ENCODE measurements at regions not wholly inside any gene's neighbourhood (a gene's known extent, or its start where the extent isn't known, plus 50 kb on each side); places are given as distances from the start of the nearest gene placed in this dataset.

DNA sequence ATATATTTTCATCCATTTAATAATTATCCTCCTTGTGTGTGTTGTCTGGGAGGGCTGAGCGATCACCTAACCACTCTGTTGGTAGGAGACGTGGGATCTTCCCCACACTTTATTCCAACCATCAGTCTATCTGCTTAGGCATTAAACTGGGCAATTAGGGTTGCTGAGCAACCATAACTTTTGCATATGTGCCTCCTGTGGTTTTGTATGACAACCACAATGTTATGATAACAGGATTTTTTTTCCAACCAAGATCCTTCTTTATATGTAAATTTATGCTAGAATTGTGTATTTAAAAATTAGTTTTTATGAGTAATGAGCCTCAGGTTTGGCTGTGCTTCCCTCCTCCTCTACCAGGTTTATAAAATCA lies 495.0 kb upstream of the MGMT start:
- no peaks in the 10 kb centered on the region for H3K9me3 Mint-ChIP-seq (ENCODE audit: low read depth)
- CTCF ChIA-PET = no interaction called here
- H3K4me3 Mint-ChIP-seq = no peak overlapping the region
- no peak overlapping the region for H3K27ac Mint-ChIP-seq
- H3K36me3 Mint-ChIP-seq = no peaks in the 10 kb centered on the region
- ATAC-seq (no peak), DNase-seq (no peak)
- peaks cover 7% of the 10 kb centered on the region for H3K27me3 Mint-ChIP-seq
- no peaks in the 10 kb centered on the region for H3K4me1 Mint-ChIP-seq

DNA sequence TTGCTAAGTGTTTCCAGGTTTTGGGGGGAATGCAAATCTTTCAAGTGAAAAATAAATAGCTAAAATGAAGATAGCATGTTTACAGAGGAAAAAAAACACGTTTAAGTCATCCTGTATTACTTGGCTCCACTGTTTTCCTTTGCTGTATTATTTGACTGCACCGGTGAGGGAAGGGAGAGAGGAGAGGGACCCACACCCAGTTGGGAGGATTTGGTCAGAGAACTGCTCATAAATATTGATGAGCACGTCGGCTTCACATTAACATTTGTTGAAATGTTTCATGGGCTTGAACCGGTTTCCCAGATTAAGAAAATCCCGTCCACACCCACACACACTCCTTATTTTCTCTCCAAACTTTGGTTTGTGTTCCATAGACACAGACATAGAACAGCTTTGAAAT lies 493.8 kb upstream of the MGMT start:
- H3K27ac Mint-ChIP-seq = no peak overlapping the region
- H3K4me3 Mint-ChIP-seq = no peak overlapping the region
- CTCF ChIA-PET = no interaction called here
- H3K4me1 Mint-ChIP-seq = no peaks in the 10 kb centered on the region
- no peaks in the 10 kb centered on the region for H3K9me3 Mint-ChIP-seq (ENCODE audit: low read depth)
- H3K27me3 Mint-ChIP-seq = peaks cover 7% of the 10 kb centered on the region
- no peaks in the 10 kb centered on the region for H3K36me3 Mint-ChIP-seq
- DNase-seq = no peak
- ATAC-seq = no peak

DNA sequence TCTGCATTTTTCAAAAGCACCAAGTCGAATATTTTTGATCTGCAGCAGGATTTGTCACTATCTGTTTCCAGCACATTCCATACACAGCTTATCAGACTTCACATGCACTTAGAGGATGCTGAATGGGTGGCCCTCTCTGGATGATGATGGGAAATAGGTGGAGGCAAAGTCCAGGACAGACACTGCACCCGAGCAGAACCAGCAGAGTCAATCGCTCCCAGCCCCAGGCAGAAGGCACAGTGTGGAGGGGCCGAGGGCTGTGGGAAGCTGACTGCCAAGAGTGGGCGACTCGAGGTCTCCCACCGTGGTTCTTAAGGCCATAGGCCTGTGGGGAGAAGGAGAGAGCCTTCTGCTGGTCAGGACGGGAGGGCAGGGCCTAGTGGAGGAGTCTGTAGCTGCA lies 490.2 kb upstream of the MGMT start:
- H3K9me3 Mint-ChIP-seq (ENCODE audit: low read depth) = no peaks in the 10 kb centered on the region
- H3K27ac Mint-ChIP-seq = no peak overlapping the region
- CTCF ChIA-PET = no interaction called here
- ATAC-seq = no peak
- no peak overlapping the region for H3K4me3 Mint-ChIP-seq
- DNase-seq = no peak
- H3K27me3 Mint-ChIP-seq = no peaks in the 10 kb centered on the region
- no peaks in the 10 kb centered on the region for H3K36me3 Mint-ChIP-seq
- H3K4me1 Mint-ChIP-seq = no peaks in the 10 kb centered on the region

DNA sequence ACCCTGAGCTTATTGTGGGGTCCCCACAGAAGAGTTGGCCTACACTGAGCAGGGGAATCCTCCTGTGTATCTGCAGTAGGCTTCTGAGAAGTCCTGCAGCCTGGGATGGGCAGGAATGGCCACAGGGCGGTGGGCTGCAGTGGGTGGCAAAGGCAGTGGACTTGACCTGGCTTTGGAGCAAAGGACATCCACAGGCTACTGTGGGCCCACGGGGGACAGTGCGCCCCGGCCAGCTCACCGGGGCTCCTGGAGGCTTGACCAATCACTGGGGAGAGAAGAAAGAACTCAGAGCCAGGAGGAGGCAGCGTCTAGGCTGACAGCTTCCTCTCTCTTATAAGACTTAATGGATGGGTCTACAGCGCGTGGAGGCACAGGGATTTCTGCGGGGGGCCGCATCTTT lies 488.8 kb upstream of the MGMT start:
- DNase-seq (no peak), ATAC-seq (no peak)

DNA sequence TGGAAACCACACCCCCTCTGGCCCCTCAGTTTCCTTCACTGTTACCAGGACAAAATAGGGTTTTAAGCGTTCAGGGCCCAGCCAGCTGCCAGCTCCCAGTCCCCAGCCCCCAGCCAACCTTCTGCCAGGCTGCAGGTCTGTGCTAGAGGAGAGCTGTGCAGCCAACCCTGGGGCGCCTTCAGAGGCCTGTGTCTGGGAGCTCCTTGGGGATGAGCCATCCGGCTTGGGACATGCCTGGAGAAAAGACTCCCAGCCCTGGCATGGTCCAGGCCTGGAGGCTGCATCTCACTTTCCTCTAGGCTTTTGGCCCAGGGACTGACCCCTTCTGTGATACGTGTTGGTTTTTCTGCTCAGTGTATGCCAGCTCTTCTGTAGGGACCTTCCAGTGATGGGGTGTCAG lies 487.6 kb upstream of the MGMT start:
- ATAC-seq = no peak

More for the DNA sequence above, 488.8 kb upstream of the MGMT start:
- H3K4me1 Mint-ChIP-seq = no peaks in the 10 kb centered on the region
- H3K9me3 Mint-ChIP-seq (ENCODE audit: low read depth) = no peaks in the 10 kb centered on the region
- no peak overlapping the region for H3K27ac Mint-ChIP-seq
- H3K4me3 Mint-ChIP-seq = no peak overlapping the region
- no peaks in the 10 kb centered on the region for H3K36me3 Mint-ChIP-seq
- H3K27me3 Mint-ChIP-seq = no peaks in the 10 kb centered on the region
- CTCF ChIA-PET = no interaction called here

DNA sequence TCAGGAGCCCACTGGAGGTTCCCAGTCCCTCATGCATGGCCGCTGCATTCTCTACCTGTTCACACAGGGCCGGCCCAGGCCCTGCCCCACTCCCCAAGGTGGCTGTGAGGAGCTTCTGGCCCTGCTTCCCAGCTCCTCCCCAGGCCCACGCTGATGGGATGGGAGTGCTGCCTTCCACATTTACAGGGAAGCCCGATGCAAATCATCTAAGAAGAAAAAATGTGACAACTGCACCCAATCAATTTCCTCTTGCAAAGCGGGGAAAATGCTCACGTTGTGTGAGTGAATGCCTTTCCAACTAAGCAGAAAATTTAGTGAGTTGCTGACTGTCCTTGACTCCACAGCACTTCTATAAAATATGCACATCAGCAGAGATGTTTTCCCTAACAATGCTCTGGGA lies 485.8 kb upstream of the MGMT start:
- no peak for DNase-seq
- Mint-ChIP-seq H3K4me3 (no peak overlapping the region), H3K27ac (no peak overlapping the region)

More for the DNA sequence above, 487.6 kb upstream of the MGMT start:
- H3K36me3 Mint-ChIP-seq = no peaks in the 10 kb centered on the region
- no peaks in the 10 kb centered on the region for H3K9me3 Mint-ChIP-seq (ENCODE audit: low read depth)
- DNase-seq = no peak
- H3K27ac Mint-ChIP-seq = no peak overlapping the region
- H3K4me1 Mint-ChIP-seq = no peaks in the 10 kb centered on the region
- CTCF ChIA-PET = no interaction called here
- H3K27me3 Mint-ChIP-seq = no peaks in the 10 kb centered on the region
- no peak overlapping the region for H3K4me3 Mint-ChIP-seq

DNA sequence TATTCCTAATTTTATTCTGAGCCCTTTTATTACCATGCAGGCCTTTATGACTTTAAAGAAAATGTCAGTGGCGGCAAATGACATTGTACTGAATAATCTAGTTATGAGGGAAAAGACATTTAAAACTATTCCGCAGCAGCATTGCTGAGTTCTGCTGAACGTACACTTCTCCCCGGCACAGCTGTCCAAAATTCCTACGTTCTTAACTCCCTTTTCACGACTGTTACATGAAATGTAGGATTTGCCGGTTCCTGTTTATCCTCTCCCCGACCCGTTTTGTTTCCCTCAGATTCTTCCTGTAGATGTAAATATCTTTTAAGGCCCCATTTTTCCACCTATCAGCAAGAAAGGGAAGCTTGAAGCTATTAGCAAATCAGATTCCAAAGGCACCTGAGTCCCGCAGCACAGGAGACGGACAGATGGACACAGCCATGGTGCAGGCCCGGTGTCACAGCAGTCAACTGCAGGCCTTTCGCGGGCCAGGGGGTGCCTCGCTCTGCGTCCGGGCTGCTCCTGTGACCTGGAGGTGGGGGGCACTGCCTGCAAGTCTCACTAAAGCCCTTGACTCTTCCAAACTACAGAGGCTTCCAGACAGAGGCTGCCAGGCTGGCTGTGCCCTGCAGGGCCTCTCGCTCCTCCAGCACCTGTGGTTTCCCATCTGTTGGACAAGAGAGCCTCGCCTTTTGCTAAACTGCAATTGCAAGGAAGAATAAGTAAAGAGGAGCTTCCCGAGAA lies 485.0 kb upstream of the MGMT start:
- CTCF ChIA-PET = interaction anchor here (1.0 kb wide), 1 partner anchor 50 kb away, joined by 3 read pairs; no protein-coding TSS in a partner anchor
- no peaks in the 10 kb centered on the region for H3K27me3 Mint-ChIP-seq
- no peaks in the 10 kb centered on the region for H3K4me1 Mint-ChIP-seq
- H3K36me3 Mint-ChIP-seq = no peaks in the 10 kb centered on the region
- no peaks in the 10 kb centered on the region for H3K9me3 Mint-ChIP-seq (ENCODE audit: low read depth)
- H3K4me3 Mint-ChIP-seq = no peak overlapping the region
- no peak overlapping the region for H3K27ac Mint-ChIP-seq
- no peak for ATAC-seq
- DNase-seq = no peak

More for the DNA sequence above, 485.8 kb upstream of the MGMT start:
- Mint-ChIP-seq H3K27me3 (no peaks in the 10 kb centered on the region), H3K4me1 (no peaks in the 10 kb centered on the region), H3K36me3 (no peaks in the 10 kb centered on the region), H3K9me3 (ENCODE audit: low read depth) (no peaks in the 10 kb centered on the region)
- CTCF ChIA-PET = no interaction called here
- no peak for ATAC-seq

DNA sequence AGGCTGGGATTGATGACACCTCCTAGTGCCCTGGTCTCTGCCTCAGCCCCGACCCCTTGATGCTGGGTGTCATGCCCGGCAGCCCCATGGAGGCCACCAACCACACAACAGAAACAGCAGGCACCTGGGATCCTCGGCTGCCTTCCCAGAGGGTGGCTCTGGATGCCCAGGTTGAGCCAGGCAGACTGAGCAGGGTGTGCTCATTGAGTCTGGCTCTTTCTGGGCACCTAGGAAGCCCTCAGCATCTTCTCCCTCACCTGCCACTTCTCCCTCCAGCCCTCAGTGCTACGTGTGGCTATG lies 484.5 kb upstream of the MGMT start:
- ATAC-seq = no peak
- no peaks in the 10 kb centered on the region for H3K27me3 Mint-ChIP-seq
- H3K4me3 Mint-ChIP-seq = no peak overlapping the region
- H3K4me1 Mint-ChIP-seq = no peaks in the 10 kb centered on the region
- DNase-seq = no peak
- CTCF ChIA-PET = interaction anchor here (1.0 kb wide), 1 partner anchor 49 kb away, joined by 3 read pairs; no protein-coding TSS in a partner anchor
- H3K27ac Mint-ChIP-seq = no peak overlapping the region
- no peaks in the 10 kb centered on the region for H3K9me3 Mint-ChIP-seq (ENCODE audit: low read depth)
- no peaks in the 10 kb centered on the region for H3K36me3 Mint-ChIP-seq

DNA sequence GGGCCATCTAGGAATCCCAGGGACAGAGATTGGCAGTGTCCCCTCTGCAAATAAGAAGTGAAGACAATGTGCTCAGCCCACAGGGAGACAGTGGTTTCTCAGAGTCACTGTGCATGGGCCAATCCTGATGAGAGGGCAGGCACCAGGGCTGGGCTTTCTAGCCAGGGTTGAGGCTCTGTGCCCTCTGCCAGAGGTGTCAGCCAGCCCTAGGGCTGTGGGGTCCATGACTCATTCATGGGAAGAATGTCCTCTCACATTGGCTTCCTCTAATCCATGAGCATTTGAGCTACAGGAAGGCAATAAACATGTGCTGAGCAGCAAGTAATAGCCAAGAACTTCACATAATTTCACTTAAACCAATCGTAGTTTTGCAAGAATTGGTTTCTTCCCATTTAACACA lies 482.0 kb upstream of the MGMT start:
- no peaks in the 10 kb centered on the region for H3K36me3 Mint-ChIP-seq
- H3K27ac Mint-ChIP-seq = no peak overlapping the region
- ATAC-seq (no peak), DNase-seq (no peak)
- no peaks in the 10 kb centered on the region for H3K27me3 Mint-ChIP-seq
- no peak overlapping the region for H3K4me3 Mint-ChIP-seq
- no peaks in the 10 kb centered on the region for H3K4me1 Mint-ChIP-seq
- H3K9me3 Mint-ChIP-seq (ENCODE audit: low read depth) = no peaks in the 10 kb centered on the region
- CTCF ChIA-PET = no interaction called here

DNA sequence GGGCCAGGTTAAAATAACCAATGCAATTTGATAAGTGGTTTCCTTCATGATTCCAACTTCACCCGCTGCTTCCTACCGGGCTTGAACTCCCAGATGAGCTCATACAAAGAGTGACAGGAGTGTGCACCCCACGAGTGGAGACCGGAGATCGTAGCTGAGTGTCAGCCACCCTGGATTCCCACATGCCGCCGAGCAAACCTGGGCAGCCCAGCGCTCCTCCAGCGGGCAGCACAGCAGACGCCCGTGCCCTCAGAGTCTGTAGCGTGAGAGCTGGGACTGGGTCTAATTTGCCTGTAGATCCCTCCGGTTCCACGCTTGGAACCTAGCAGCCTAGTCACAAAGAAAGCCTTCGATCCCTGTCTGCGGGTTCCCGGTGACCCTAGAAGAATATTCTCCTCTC lies 476.1 kb upstream of the MGMT start:
- H3K4me1 Mint-ChIP-seq = no peaks in the 10 kb centered on the region
- no peaks in the 10 kb centered on the region for H3K27me3 Mint-ChIP-seq
- H3K27ac Mint-ChIP-seq = no peak overlapping the region
- ATAC-seq (no peak), DNase-seq (no peak)
- CTCF ChIA-PET = no interaction called here
- no peak overlapping the region for H3K4me3 Mint-ChIP-seq
- H3K9me3 Mint-ChIP-seq (ENCODE audit: low read depth) = no peaks in the 10 kb centered on the region
- H3K36me3 Mint-ChIP-seq = no peaks in the 10 kb centered on the region

DNA sequence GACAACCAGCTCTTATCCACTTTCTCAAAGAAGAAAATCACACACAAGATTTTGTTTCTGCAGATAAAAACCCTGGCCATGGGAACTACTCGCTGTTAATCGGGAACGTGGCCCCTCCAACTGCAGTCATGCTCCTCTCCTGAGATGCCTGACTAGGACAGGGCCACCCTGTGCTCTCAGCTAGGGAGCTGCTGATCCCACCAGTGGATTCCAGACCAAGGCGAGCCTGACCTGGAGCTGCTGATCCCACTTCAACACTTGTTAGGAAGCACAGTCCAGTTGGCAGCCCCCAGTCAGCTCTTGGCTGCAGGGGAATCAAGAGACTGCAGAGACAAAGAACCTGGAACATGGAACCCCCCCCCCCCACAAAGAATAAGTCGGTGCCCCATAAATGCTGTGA lies 474.3 kb upstream of the MGMT start:
- CTCF ChIA-PET = interaction anchor here (0.6 kb wide), 1 partner anchor 133 kb away, joined by 3 read pairs; no protein-coding TSS in a partner anchor
- no peaks in the 10 kb centered on the region for H3K27me3 Mint-ChIP-seq
- DNase-seq (no peak), ATAC-seq (no peak)
- H3K4me1 Mint-ChIP-seq = no peaks in the 10 kb centered on the region
- H3K36me3 Mint-ChIP-seq = no peaks in the 10 kb centered on the region
- H3K27ac Mint-ChIP-seq = no peak overlapping the region
- H3K4me3 Mint-ChIP-seq = no peak overlapping the region
- H3K9me3 Mint-ChIP-seq (ENCODE audit: low read depth) = no peaks in the 10 kb centered on the region

DNA sequence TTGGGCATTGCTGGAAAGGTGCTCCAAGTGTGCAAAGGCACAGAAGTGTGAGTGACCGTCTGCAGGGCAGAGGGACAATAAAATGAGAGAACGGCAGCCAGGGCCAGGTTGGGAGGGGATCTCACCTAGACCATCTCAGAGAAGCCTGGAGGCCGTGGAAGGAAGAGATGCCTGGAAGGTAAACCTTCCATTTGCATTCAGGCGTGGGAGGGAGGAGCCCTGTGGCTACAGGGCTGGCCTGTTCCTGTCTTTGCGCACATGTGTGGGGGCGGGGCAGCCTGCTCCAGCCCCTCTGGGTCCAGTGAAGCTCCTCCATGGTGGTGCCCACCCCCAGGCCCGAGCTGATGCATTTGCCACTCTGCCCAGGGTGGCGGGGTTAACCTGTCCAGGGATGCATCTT lies 473.6 kb upstream of the MGMT start:
- Mint-ChIP-seq H3K36me3 (no peaks in the 10 kb centered on the region), H3K27ac (no peak overlapping the region), H3K4me3 (no peak overlapping the region), H3K4me1 (no peaks in the 10 kb centered on the region), H3K9me3 (ENCODE audit: low read depth) (no peaks in the 10 kb centered on the region), H3K27me3 (no peaks in the 10 kb centered on the region)
- CTCF ChIA-PET = no interaction called here
- DNase-seq = no peak
- ATAC-seq = no peak

DNA sequence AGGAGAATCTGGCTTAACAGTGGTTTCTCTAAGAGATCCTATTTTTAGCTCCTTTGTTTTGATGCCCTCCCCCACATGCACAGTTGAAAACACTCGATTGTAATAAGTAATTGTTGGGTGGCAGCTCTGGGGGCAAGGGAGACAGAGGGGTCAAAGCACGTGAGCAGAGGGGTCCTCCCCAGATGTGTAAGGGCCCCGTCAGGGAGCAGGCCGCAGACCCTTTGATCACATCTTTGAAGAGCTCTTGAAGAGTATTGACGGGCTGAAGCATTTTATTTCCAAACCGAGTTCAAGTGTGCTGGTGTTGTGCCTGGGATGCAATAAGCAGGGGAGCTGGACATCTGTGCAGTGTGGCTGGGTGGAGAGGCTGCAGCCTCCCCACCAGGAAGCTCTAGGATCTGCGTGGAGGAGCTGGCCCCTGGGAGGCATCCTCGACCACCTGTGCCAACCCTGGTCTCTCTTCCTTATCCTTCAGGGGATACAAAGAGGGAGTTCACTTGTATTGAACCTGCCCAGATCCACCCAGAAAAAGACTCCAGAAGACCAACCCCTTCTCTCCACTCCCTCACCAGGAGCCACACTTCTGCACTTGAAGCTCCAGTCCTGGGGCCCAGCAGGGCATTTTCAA lies 473.0 kb upstream of the MGMT start:
- CTCF ChIA-PET = no interaction called here
- Mint-ChIP-seq H3K27me3 (no peaks in the 10 kb centered on the region), H3K36me3 (no peaks in the 10 kb centered on the region), H3K4me1 (no peaks in the 10 kb centered on the region), H3K9me3 (ENCODE audit: low read depth) (no peaks in the 10 kb centered on the region), H3K4me3 (no peak overlapping the region), H3K27ac (no peak overlapping the region)
- ATAC-seq = no peak
- no peak for DNase-seq

DNA sequence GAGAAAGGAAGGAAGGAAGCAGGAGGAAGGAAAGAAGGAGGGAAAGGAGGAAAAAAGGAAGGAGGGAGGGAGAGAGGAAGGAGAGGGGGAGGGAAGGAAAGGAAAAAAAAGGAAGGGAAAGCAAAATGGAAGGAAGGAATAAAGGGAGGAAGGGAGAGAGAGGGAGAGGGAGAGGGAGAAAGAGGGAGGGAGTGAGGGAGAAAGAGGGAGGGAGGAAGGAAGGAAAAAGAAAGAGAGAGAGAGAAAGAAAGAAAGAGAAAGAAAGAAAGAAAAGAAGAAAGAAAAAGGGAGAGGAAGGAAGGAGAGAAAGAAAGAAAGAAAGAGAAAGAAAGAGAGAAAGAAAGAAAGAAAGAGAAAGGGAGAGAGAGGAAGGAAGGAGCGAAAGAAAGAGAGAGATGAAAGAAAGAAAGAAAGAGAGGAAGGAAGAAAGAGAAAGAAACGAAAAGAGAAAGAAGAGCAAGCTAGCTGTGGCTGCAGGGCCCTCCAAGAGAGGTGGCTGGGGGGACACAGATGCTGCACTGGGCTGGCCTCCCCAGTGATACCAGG lies 472.4 kb upstream of the MGMT start:
- ATAC-seq (no peak), DNase-seq (no peak)
- Mint-ChIP-seq H3K4me1 (no peaks in the 10 kb centered on the region), H3K27ac (no peak overlapping the region), H3K36me3 (no peaks in the 10 kb centered on the region), H3K27me3 (no peaks in the 10 kb centered on the region), H3K9me3 (ENCODE audit: low read depth) (no peaks in the 10 kb centered on the region), H3K4me3 (no peak overlapping the region)
- CTCF ChIA-PET = no interaction called here
